ENCODE measurements at regions not wholly inside any gene's neighbourhood (a gene's known extent, or its start where the extent isn't known, plus 50 kb on each side); places are given as distances from the start of the nearest gene placed in this dataset.

- no peaks in the 10 kb centered on the region for H3K9me3 ChIP-seq (ENCODE audit: insufficient read depth, low read depth, low read length)
- H3K27me3 ChIP-seq (ENCODE audit: insufficient read depth, low read length, poor library complexity, severe bottlenecking) = no peaks in the 10 kb centered on the region
- peak overlapping the region; percentile 44 for H3K4me2 ChIP-seq (ENCODE audit: low read depth, low read length, poor library complexity, severe bottlenecking)
- peak overlapping the region; percentile 63 for H2AFZ ChIP-seq (ENCODE audit: low read length)
- no peaks in the 10 kb centered on the region for H4K20me1 ChIP-seq (ENCODE audit: insufficient read depth, low read length, poor library complexity, severe bottlenecking)
- peaks cover 27% of the 10 kb centered on the region for H3K4me1 ChIP-seq (ENCODE audit: insufficient read depth, low read length, poor library complexity, severe bottlenecking)
- no peaks in the 10 kb centered on the region for H3K36me3 ChIP-seq (ENCODE audit: insufficient read depth, low read length)
- no peaks in the 10 kb centered on the region for H3K9me2 ChIP-seq (replicated peaks; ENCODE audit: low read depth, low read length)
- H3F3A ChIP-seq (ENCODE audit: low read depth) = no peaks in the 10 kb centered on the region
- TF ChIP-seq CTCF (conservative IDR thresholded peaks at IDR 0.05; ENCODE audit: low read length) = no peak
- TF ChIP-seq EZH2phosphoT487 (IDR thresholded peaks at IDR 0.05; ENCODE audit: borderline replicate concordance) = no peak
- no peak overlapping the region for H3K4me3 ChIP-seq (ENCODE audit: low read length, poor library complexity, severe bottlenecking)
- H3K9ac ChIP-seq (ENCODE audit: low read depth, low read length, poor library complexity, severe bottlenecking) = peak overlapping the region; percentile 11
- H3K79me2 ChIP-seq (ENCODE audit: insufficient read depth, low read length) = no peaks in the 10 kb centered on the region
Measured at GRCh38 chr5:56763711-56764466, 51.5 kb upstream of the MAP3K1 start.

- H2AFZ ChIP-seq (ENCODE audit: low read length) = peak overlapping the region; percentile 63
- peaks cover 27% of the 10 kb centered on the region for H3K4me1 ChIP-seq (ENCODE audit: insufficient read depth, low read length, poor library complexity, severe bottlenecking)
Measured at GRCh38 chr5:56763182-56763581, 52.2 kb upstream of the MAP3K1 start.

GRCh38 chr5:56761151-56761885 lies 54.0 kb upstream of the MAP3K1 start:
- TF ChIP-seq EZH2phosphoT487 (IDR thresholded peaks at IDR 0.05; ENCODE audit: borderline replicate concordance) (no peak), CTCF (conservative IDR thresholded peaks at IDR 0.05; ENCODE audit: low read length) (no peak)

More at GRCh38 chr5:56763182-56763581, 52.2 kb upstream of the MAP3K1 start:
- Histone ChIP-seq H3K36me3 (ENCODE audit: insufficient read depth, low read length) (no peaks in the 10 kb centered on the region), H3K79me2 (ENCODE audit: insufficient read depth, low read length) (no peaks in the 10 kb centered on the region), H3K4me3 (ENCODE audit: low read length, poor library complexity, severe bottlenecking) (no peak overlapping the region), H4K20me1 (ENCODE audit: insufficient read depth, low read length, poor library complexity, severe bottlenecking) (no peaks in the 10 kb centered on the region), H3K4me2 (ENCODE audit: low read depth, low read length, poor library complexity, severe bottlenecking) (peak overlapping the region; percentile 44), H3F3A (ENCODE audit: low read depth) (no peaks in the 10 kb centered on the region), H3K9ac (ENCODE audit: low read depth, low read length, poor library complexity, severe bottlenecking) (peak overlapping the region; percentile 11), H3K27me3 (ENCODE audit: insufficient read depth, low read length, poor library complexity, severe bottlenecking) (no peaks in the 10 kb centered on the region), H3K9me3 (ENCODE audit: insufficient read depth, low read depth, low read length) (no peaks in the 10 kb centered on the region), H3K9me2 (replicated peaks; ENCODE audit: low read depth, low read length) (no peaks in the 10 kb centered on the region)
- no peak for TF ChIP-seq EZH2phosphoT487 (IDR thresholded peaks at IDR 0.05; ENCODE audit: borderline replicate concordance)
- no peak for TF ChIP-seq CTCF (conservative IDR thresholded peaks at IDR 0.05; ENCODE audit: low read length)

More at GRCh38 chr5:56761151-56761885, 54.0 kb upstream of the MAP3K1 start:
- Histone ChIP-seq H3K9me2 (replicated peaks; ENCODE audit: low read depth, low read length) (no peaks in the 10 kb centered on the region), H3K4me1 (ENCODE audit: insufficient read depth, low read length, poor library complexity, severe bottlenecking) (peaks cover 27% of the 10 kb centered on the region), H3K4me3 (ENCODE audit: low read length, poor library complexity, severe bottlenecking) (no peak overlapping the region), H3F3A (ENCODE audit: low read depth) (no peaks in the 10 kb centered on the region), H4K20me1 (ENCODE audit: insufficient read depth, low read length, poor library complexity, severe bottlenecking) (no peaks in the 10 kb centered on the region), H3K36me3 (ENCODE audit: insufficient read depth, low read length) (no peaks in the 10 kb centered on the region), H3K9me3 (ENCODE audit: insufficient read depth, low read depth, low read length) (no peaks in the 10 kb centered on the region), H3K9ac (ENCODE audit: low read depth, low read length, poor library complexity, severe bottlenecking) (no peak overlapping the region), H3K4me2 (ENCODE audit: low read depth, low read length, poor library complexity, severe bottlenecking) (no peak overlapping the region), H3K27me3 (ENCODE audit: insufficient read depth, low read length, poor library complexity, severe bottlenecking) (no peaks in the 10 kb centered on the region), H3K79me2 (ENCODE audit: insufficient read depth, low read length) (no peaks in the 10 kb centered on the region), H2AFZ (ENCODE audit: low read length) (peak overlapping the region; percentile 34; the same call in 1 of the 2 replicates)

All from Loucy (cell line).